HEK293 (cell line): ENCODE measurements at regions not wholly inside any gene's neighbourhood (a gene's known extent, or its start where the extent isn't known, plus 50 kb on each side); places are given as distances from the start of the nearest gene placed in this dataset.

Experiments used
- CTCF ChIA-PET: fragments of 350-600 bp; formaldehyde crosslinking; extraction: SDS; loops from one replicate; lab custom pipeline; 2021; ENCODE audit warnings: antibody characterized with exemption; lab: Yijun Ruan, JAX
- POLR2A ChIA-PET: fragments of 300-600 bp; formaldehyde crosslinking; extraction: SDS; loops from one replicate; lab custom pipeline; 2020; ENCODE audit warnings: antibody characterized with exemption, inconsistent platforms; lab: Yijun Ruan, JAX
- H3K27ac ChIP-seq: fragments of 200-500 bp; sonication (Bioruptor generic); 2 replicates; pipeline ENCODE4 v1.5.1; 2014; ENCODE audit warnings: low read depth, low read length, control low read depth, inconsistent platforms; ENCODE audit errors: extremely low read depth
- H3K36me3 ChIP-seq, 2 experiments: fragments of 200-500 bp in 1 of 2; sonication (Bioruptor generic) in 1 of 2; 1 replicate in 1 of 2; 2 replicates in 1 of 2; pipeline ENCODE4 v1.5.1; 2014 to 2017; ENCODE audit warnings: inconsistent platforms in 2 of 2, low read length in 2 of 2; ENCODE audit not compliant: control insufficient read depth in 2 of 2, insufficient read depth in 1 of 2
- H3K4me1 ChIP-seq: fragments of 200-500 bp; sonication (Bioruptor generic); 2 replicates; pipeline ENCODE4 v1.5.1; 2014; ENCODE audit warnings: mild to moderate bottlenecking, low read length, inconsistent platforms; ENCODE audit not compliant: control insufficient read depth, insufficient read depth
- H3K4me3 ChIP-seq: 2 replicates; pipeline ENCODE4 v1.5.1; 2011; ENCODE audit warnings: low read depth, mild to moderate bottlenecking, control low read depth, low read length, moderate library complexity
- H3K9me3 ChIP-seq: fragments of 200-500 bp; sonication (Bioruptor generic); 2 replicates; pipeline ENCODE4 v1.5.1; 2014; ENCODE audit warnings: low read depth, low read length, inconsistent platforms; ENCODE audit not compliant: control insufficient read depth, insufficient read depth
- HOXD13 ChIP-seq: sonication (generic); formaldehyde crosslinking; IDR thresholded peaks from 2 replicates; pipeline ENCODE4 v1.8.0; 2022; ENCODE audit warnings: missing genetic modification reagents, borderline replicate concordance
- IKZF3 ChIP-seq: fragments of 450-650 bp; IDR thresholded peaks from 2 replicates; pipeline ENCODE4 v1.5.0; 2018; ENCODE audit warnings: missing biosample characterization, mild to moderate bottlenecking, missing genetic modification characterization, moderate library complexity
- OSR2 ChIP-seq: fragments of 450-650 bp; formaldehyde crosslinking; IDR thresholded peaks from 2 replicates; pipeline ENCODE4 v1.5.1; 2016; ENCODE audit warnings: missing biosample characterization, missing genetic modification characterization
- PRDM10 ChIP-seq: fragments of 450-650 bp; formaldehyde crosslinking; IDR thresholded peaks from 2 replicates; pipeline ENCODE4 v1.5.1; 2016; ENCODE audit warnings: missing biosample characterization, missing genetic modification characterization
- PRDM4 ChIP-seq: fragments of 450-650 bp; formaldehyde crosslinking; IDR thresholded peaks from 2 replicates; pipeline ENCODE4 v1.5.1; 2017; ENCODE audit warnings: missing biosample characterization, missing genetic modification characterization
- SALL2 ChIP-seq: fragments of 450-650 bp; formaldehyde crosslinking; IDR thresholded peaks from 2 replicates; pipeline ENCODE4 v1.5.0; 2017; ENCODE audit warnings: missing biosample characterization, mild to moderate bottlenecking, missing genetic modification characterization, borderline replicate concordance
- SP7 ChIP-seq: fragments of 450-650 bp; formaldehyde crosslinking; IDR thresholded peaks from 2 replicates; pipeline ENCODE4 v1.5.1; 2016; ENCODE audit warnings: missing biosample characterization, missing genetic modification characterization
- ZBTB49 ChIP-seq: fragments of 450-650 bp; formaldehyde crosslinking; IDR thresholded peaks from 2 replicates; pipeline ENCODE4 v1.5.1; 2016; ENCODE audit warnings: missing biosample characterization, missing genetic modification characterization, low read depth
- ZFHX2 ChIP-seq: fragments of 450-650 bp; formaldehyde crosslinking; conservative IDR thresholded peaks from 2 replicates; pipeline ENCODE4 v1.5.1; 2016; ENCODE audit warnings: missing biosample characterization, missing genetic modification characterization
- ZFP37 ChIP-seq: fragments of 450-650 bp; formaldehyde crosslinking; IDR thresholded peaks from 2 replicates; pipeline ENCODE4 v1.5.1; 2016; ENCODE audit warnings: missing biosample characterization, missing genetic modification characterization
- ZFP69B ChIP-seq: fragments of 450-650 bp; formaldehyde crosslinking; IDR thresholded peaks from 2 replicates; pipeline ENCODE4 v1.5.1; 2016; ENCODE audit warnings: missing biosample characterization, missing genetic modification characterization
- ZNF140 ChIP-seq: fragments of 450-650 bp; formaldehyde crosslinking; IDR thresholded peaks from 2 replicates; pipeline ENCODE4 v1.5.1; 2016; ENCODE audit warnings: missing biosample characterization, missing genetic modification characterization
- ZNF18 ChIP-seq: fragments of 450-650 bp; formaldehyde crosslinking; IDR thresholded peaks from 2 replicates; pipeline ENCODE4 v1.5.1; 2016; ENCODE audit warnings: missing biosample characterization, missing genetic modification characterization
- ZNF274 ChIP-seq, 2 experiments: fragments of 200-500 bp in 1 of 2; fragments of 450-650 bp in 1 of 2; sonication (Bioruptor generic) in 1 of 2; formaldehyde crosslinking in 1 of 2; IDR thresholded peaks; 2 replicates each; pipeline versions ENCODE4 v1.5.1 to v1.6.1; 2014 to 2016; ENCODE audit warnings: borderline replicate concordance in 1 of 2, inconsistent platforms in 1 of 2, low read length in 1 of 2, missing biosample characterization in 1 of 2, missing genetic modification characterization in 1 of 2
- ZNF302 ChIP-seq: fragments of 450-650 bp; formaldehyde crosslinking; IDR thresholded peaks from 2 replicates; pipeline ENCODE4 v1.5.1; 2016; ENCODE audit warnings: missing biosample characterization, missing genetic modification characterization, low read depth
- ZNF341 ChIP-seq: fragments of 450-650 bp; formaldehyde crosslinking; IDR thresholded peaks from 2 replicates; pipeline ENCODE4; 2016; ENCODE audit warnings: low read depth, missing biosample characterization, missing genetic modification characterization
- ZNF501 ChIP-seq: fragments of 450-650 bp; formaldehyde crosslinking; IDR thresholded peaks from 2 replicates; pipeline ENCODE4 v1.5.1; 2016; ENCODE audit warnings: missing biosample characterization, missing genetic modification characterization
- ZNF549 ChIP-seq: fragments of 450-650 bp; IDR thresholded peaks from 2 replicates; pipeline ENCODE4 v1.5.1; 2018; ENCODE audit warnings: missing biosample characterization, missing genetic modification characterization, mild to moderate bottlenecking, inconsistent platforms, moderate library complexity
- ZNF658 ChIP-seq: fragments of 450-650 bp; formaldehyde crosslinking; IDR thresholded peaks from 2 replicates; pipeline ENCODE4; 2016; ENCODE audit warnings: missing biosample characterization, missing genetic modification characterization
- ZNF660 ChIP-seq: fragments of 450-650 bp; IDR thresholded peaks from 2 replicates; pipeline ENCODE4 v1.5.1; 2018; ENCODE audit warnings: missing biosample characterization, mild to moderate bottlenecking, missing genetic modification characterization
- ZNF791 ChIP-seq: fragments of 450-650 bp; formaldehyde crosslinking; IDR thresholded peaks from 2 replicates; pipeline ENCODE4 v1.5.1; 2016; ENCODE audit warnings: missing biosample characterization, missing genetic modification characterization

GRCh38 chr2:63785096-63785495 is 56.6 kb upstream of the UGP2 start:
- no peaks in the 10 kb centered on the region for H3K9me3 ChIP-seq
- CTCF ChIA-PET = interaction anchor here (1.1 kb wide), 1 partner anchor 19 kb away, joined by 3 read pairs; no protein-coding TSS in a partner anchor
- no peak overlapping the region for H3K27ac ChIP-seq
- H3K4me3 ChIP-seq = no peak overlapping the region
- POLR2A ChIA-PET = no interaction called here
- no peaks in the 10 kb centered on the region for H3K4me1 ChIP-seq
- no peaks in the 10 kb centered on the region for H3K36me3 ChIP-seq
- TF ChIP-seq PRDM4 (no peak), ZBTB49 (tag by site-specific recombination) (no peak), ZNF18 (tag by site-specific recombination) (no peak), ZNF660 (no peak), ZFP69B (tag by site-specific recombination) (no peak), SALL2 (no peak), ZNF549 (tag by site-specific recombination) (no peak), ZNF791 (no peak), ZFHX2 (tag by site-specific recombination) (no peak), ZNF140 (tag by site-specific recombination) (no peak), HOXD13 (no peak), ZNF341 (tag by site-specific recombination) (no peak)

GRCh38 chr2:63786471-63786870 is 55.2 kb upstream of the UGP2 start:
- H3K36me3 ChIP-seq = no peaks in the 10 kb centered on the region
- ChIA-PET POLR2A (no interaction called here), CTCF (interaction anchor here (0.7 to 1.1 kb wide), 3 partner anchors 15 to 171 kb away, joined by 3 read pairs; no protein-coding TSS in a partner anchor)
- TF ChIP-seq ZNF658 (tag by site-specific recombination) (no peak), OSR2 (no peak), IKZF3 (tag by site-specific recombination) (no peak)
- no peak overlapping the region for H3K4me3 ChIP-seq
- H3K9me3 ChIP-seq = no peaks in the 10 kb centered on the region
- no peak overlapping the region for H3K27ac ChIP-seq
- H3K4me1 ChIP-seq = no peaks in the 10 kb centered on the region

- Histone ChIP-seq H3K4me1 (no peaks in the 10 kb centered on the region), H3K27ac (no peak overlapping the region), H3K4me3 (no peak overlapping the region), H3K36me3 (no peaks in the 10 kb centered on the region), H3K9me3 (no peaks in the 10 kb centered on the region)
- CTCF ChIA-PET = no interaction called here
- POLR2A ChIA-PET = interaction anchor here (1.2 kb wide), 1 partner anchor 53 kb away, joined by 4 read pairs; the partner anchor contains the start of gene UGP2
- TF ChIP-seq ZNF501 (no peak), PRDM10 (tag by site-specific recombination) (no peak), SP7 (tag by site-specific recombination) (no peak), ZNF274 (IDR thresholded peaks at IDR 0.05; ENCODE audit: low read length) (no peak), ZNF274 (tag by site-specific recombination; IDR thresholded peaks at IDR 0.05; ENCODE audit: borderline replicate concordance) (no peak), ZNF302 (tag by site-specific recombination) (no peak), ZFP37 (tag by site-specific recombination) (no peak)
These were observed 53.6 kb upstream of the UGP2 start for GRCh38 chr2:63788071-63788470.
